VCaP (cell line): ENCODE measurements at regions not wholly inside any gene's neighbourhood (a gene's known extent, or its start where the extent isn't known, plus 50 kb on each side); places are given as distances from the start of the nearest gene placed in this dataset.

Experiments
- H3K27ac ChIP-seq: fragments of 450-650 bp; 2 replicates; pipeline ENCODE4 v1.5.1; 2017
- TF ChIP-seq, protein P1 (sequence below): fragments of 450-650 bp; conservative IDR thresholded peaks from 2 replicates; pipeline ENCODE4 v1.5.1; 2017; ENCODE audit warnings: mild to moderate bottlenecking, moderate library complexity

DNA sequence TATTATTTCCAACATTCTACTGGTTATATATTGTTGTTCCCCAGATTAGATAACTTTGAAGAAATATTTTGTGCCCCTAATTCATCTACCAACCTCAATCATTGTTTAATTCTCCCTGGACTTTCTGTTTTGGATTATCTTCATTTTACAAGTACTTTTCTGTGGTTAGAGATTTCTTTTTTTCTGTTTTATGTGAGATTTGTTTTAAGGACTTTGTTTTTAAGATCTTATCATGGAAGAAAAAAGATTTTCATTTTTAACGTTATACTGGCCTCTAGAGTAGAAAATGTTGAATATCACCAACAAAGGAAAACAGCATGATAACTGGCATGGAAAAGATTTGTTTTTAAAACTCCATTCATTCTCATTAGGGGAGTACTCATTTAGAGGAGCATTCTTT, 210.9 kb upstream of the KCNMB2 start:
- TF ChIP-seq, protein P1, sequence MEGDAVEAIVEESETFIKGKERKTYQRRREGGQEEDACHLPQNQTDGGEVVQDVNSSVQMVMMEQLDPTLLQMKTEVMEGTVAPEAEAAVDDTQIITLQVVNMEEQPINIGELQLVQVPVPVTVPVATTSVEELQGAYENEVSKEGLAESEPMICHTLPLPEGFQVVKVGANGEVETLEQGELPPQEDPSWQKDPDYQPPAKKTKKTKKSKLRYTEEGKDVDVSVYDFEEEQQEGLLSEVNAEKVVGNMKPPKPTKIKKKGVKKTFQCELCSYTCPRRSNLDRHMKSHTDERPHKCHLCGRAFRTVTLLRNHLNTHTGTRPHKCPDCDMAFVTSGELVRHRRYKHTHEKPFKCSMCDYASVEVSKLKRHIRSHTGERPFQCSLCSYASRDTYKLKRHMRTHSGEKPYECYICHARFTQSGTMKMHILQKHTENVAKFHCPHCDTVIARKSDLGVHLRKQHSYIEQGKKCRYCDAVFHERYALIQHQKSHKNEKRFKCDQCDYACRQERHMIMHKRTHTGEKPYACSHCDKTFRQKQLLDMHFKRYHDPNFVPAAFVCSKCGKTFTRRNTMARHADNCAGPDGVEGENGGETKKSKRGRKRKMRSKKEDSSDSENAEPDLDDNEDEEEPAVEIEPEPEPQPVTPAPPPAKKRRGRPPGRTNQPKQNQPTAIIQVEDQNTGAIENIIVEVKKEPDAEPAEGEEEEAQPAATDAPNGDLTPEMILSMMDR = peak; percentile 69
- H3K27ac ChIP-seq = peak overlapping the region; percentile 60

DNA sequence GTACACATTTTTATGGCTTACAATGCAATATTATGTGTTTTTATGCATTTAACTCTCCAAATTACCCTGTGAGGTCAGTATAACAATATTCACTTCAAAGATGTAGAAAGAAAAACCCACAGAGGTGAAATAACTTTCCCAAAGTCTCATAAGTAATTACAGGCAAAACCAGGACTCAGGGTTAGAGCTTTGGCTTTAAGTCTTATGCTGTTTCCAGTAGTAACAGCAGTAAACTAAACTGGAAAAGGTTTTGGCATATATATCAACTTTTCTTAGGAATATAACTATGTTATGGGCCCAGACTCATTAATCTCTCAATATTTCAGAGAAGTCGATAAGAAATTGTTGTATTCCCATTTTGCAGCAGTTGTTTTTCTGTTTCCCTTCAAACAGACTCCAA, 206.3 kb upstream of the KCNMB2 start:
- TF ChIP-seq, protein P1 = no peak
- no peak overlapping the region for H3K27ac ChIP-seq

DNA sequence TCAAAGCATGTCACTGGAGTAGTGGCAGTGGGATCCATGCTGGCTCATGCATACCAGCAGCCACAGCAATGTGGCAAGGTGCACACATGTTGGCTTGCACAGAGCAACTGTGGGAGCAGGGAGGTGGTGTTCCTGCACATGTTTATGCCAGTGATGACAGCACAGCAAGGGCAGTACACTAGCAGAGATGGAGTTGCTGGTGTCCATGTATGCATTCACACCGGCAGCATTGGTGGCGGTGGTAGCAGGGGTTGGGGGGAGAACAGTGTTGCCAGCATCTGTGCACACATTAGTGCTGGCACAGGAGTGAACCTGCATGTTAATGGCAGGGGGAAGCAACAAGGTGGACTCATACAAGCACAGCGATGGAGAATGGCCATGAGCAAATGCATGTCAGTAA, 202.0 kb upstream of the KCNMB2 start:
- TF ChIP-seq, protein P1 = no peak
- no peak overlapping the region for H3K27ac ChIP-seq

DNA sequence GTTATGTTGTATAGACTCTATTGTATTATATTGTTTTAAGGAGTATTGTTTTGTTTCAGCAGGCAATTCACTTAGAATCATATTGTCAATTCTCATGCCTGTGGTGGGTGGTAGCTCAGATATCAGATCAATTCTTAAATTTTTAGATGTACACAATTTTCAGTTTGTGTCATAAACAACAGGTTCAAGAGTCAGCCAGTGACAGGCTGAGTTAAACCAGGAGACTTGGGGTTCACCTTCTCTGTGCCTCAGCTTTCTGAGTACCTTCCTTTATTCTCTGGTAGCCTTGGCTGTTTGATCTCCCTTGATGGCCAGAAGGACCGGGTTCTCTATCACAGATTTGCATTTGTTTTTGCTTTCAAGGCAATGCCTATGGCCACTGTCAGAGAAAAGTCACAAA, 199.9 kb upstream of the KCNMB2 start:
- TF ChIP-seq, protein P1 = no peak
- H3K27ac ChIP-seq = no peak overlapping the region

DNA sequence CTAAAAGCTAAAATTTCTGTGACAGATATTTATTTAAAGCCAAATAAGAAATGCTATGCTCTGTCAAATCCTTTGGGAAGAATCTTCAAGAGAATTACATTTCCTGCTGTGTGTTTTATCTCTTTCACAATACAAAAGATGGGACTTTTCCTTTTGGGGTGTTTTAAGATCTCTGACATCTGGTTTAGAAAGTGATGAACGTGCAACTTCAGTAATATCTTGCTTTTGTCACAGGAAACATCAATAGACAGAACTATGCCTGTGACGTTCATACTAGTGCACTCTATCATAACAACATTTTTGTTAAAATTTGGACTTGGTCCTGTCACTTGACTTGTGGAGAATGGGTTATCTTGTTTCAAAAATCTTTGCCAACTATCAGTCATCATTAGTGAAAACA, 195.7 kb upstream of the KCNMB2 start:
- no peak overlapping the region for H3K27ac ChIP-seq
- TF ChIP-seq, protein P1 = no peak

DNA sequence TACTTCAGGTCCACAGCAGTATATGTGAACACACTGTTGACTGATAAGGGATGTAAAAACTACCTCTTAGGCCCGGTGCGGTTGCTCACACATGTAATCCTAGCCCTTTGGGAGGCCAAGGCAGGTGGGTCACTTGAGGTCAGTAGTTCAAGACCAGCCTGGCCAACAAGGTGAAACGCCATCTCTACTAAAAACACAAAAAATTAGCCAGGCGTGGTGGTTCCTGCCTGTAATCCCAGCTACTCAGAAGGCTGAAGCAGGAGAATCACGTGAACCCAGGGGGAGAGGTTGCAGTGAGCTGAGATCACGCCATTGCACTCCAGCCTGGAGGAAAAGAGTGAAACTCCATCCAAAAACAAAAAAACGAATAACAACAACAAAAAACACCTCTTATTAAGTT, 194.6 kb upstream of the KCNMB2 start:
- TF ChIP-seq, protein P1 = no peak
- no peak overlapping the region for H3K27ac ChIP-seq

DNA sequence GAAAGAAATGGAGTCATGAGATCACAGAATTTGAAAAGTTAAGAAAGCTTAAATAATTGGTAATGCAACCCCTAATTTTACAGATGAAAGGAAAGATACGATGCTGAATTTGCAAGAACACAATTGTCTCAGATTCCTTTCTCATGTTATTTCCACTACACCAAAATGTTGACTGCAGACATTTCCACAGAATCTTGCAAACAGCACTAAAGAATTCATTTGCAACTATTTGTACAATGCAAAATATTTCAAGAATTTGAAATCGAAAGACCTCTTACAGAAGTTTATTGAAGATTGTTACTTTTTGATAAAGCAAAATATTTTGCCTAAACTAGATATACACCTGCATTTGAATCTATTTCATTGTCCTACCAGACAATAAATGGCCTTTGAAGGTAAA, 194.1 kb upstream of the KCNMB2 start:
- TF ChIP-seq, protein P1 = no peak
- H3K27ac ChIP-seq = no peak overlapping the region
